Erythroblast (primary cell): ENCODE measurements at regions not wholly inside any gene's neighbourhood (a gene's known extent, or its start where the extent isn't known, plus 50 kb on each side); places are given as distances from the start of the nearest gene placed in this dataset.

ENCODE experiments used
- GATA1 ChIP-seq: IDR thresholded peaks from 2 replicates; pipeline ENCODE4 v1.6.1; 2011; ENCODE audit warnings: low read depth, mild to moderate bottlenecking, control low read depth, low read length, moderate library complexity
- POLR2A ChIP-seq: IDR thresholded peaks from 2 replicates; pipeline ENCODE4 v1.6.1; 2011; ENCODE audit warnings: mild to moderate bottlenecking, low read length

GRCh38 chr3:86837871-86838270 lies 153.1 kb downstream of the VGLL3 start:
- no peak for TF ChIP-seq POLR2A
- no peak for TF ChIP-seq GATA1
